GM19238 (cell line): ENCODE measurements at regions not wholly inside any gene's neighbourhood (a gene's known extent, or its start where the extent isn't known, plus 50 kb on each side); places are given as distances from the start of the nearest gene placed in this dataset.

Experiments
- DNase-seq: peaks from one replicate; pipeline ENCODE4 v3.0.0; 2011; ENCODE audit warnings: low spot score; ENCODE audit not compliant: insufficient read length

DNA sequence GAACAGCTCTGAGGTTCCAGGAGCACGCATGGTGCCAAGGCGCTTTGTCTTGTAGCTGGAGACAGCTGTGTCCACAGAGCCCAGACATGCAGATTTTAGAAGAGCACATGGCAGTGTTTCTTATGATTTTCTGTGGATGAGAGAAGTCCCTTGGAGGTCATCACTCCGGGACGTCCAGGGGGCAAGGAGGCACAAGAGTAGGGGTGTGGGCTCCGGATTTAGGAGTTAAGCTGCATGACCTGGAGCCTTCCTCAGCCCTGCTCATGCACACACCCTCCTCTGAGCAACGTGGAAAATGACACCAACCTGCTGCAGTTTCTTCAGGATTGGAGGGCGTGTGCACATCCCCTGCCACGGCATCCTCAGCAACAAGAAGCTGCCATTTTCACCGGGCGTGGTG is 1286.7 kb downstream of the TBC1D22A start:
- DNase-seq: no peak

GRCh38 chr22:48047722-48048500 is 1285.5 kb downstream of the TBC1D22A start:
- no peak for DNase-seq

DNA sequence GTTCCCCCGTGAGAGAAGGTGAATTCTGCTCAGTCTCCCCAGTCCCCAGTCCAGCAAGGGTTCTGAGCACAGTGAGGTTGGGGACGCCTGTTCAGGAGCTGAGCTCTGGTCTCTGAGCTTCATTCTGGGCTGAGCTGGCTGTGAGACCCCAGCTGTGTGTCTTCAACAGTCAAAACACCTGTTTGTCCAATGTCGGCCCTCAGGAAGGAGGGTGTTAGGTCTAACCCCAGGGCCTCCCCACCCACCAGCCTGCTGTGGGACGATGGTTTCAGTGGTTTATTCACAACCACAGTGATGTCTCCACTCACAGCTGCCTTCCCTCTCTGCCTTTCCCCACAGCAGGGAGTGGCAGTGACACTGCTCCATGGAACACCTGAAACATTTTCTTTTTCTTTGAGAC is 1282.9 kb downstream of the TBC1D22A start:
- peak; percentile 68 for DNase-seq

GRCh38 chr22:48044487-48045060 is 1282.1 kb downstream of the TBC1D22A start:
- no peak for DNase-seq

GRCh38 chr22:48043581-48043980 is 1281.1 kb downstream of the TBC1D22A start:
- DNase-seq: no peak

- DNase-seq: no peak
These were observed 1280.4 kb downstream of the TBC1D22A start for GRCh38 chr22:48042621-48043395.

DNA sequence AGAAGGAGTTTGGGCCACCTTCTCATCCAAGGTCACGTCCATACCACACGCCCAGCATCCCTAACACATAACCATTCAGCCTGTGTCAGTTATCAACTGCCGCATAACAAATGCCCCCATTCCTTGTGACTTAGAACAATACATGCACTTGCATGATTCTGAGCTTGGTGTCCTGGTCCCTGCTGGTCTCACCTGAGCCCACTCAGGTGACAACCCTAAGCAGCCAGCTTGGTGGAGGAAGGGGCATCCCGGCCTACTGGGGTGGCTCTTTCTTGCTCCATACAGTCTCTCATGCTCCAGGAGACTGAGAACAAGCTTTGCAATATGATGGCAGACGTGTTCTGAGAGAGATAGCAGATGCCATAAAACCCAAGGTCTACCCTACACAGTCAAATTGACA is 1276.9 kb downstream of the TBC1D22A start:
- DNase-seq: no peak

- DNase-seq: no peak
These were observed 1275.2 kb downstream of the TBC1D22A start for GRCh38 chr22:48037618-48038017.

DNA sequence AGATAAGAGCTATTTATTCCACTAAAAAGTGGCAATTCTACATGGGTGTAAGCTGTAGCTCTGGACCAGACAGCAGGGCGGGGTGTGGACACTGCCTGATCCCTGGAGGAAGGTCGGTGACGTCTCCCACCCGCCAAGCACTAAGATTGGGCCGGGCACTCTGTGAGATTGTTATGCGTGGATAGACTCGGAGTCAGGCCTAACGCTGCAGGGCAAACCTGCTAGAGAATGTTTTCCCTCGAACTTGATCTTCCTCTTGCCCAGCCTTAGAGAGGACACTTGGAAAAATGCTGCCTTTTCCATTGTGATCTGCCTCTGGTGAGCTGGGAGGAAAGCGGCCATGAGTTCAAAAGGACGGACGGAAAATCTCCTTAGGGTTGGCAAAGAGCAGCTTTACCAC is 1273.4 kb downstream of the TBC1D22A start:
- no peak for DNase-seq

GRCh38 chr22:48031589-48031988 is 1269.1 kb downstream of the TBC1D22A start:
- DNase-seq: no peak

DNA sequence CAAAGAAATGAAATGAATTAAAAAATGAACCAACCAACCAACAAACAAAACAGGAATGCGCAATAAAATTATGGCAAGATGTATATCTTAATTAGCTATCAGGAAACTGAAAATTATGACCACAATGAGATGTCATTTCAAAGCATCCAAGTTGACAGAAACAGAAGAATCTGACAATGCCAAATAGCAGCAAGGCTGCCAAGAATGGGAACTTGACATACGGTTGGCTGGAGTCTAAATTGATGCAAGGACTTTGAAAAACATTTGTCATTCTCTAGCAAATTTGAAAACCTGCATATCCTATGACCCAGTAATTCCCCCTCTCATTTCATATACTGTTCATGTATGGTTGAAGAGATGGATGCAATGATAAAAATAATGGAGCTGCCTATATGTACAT is 1262.6 kb downstream of the TBC1D22A start:
- no peak for DNase-seq

DNA sequence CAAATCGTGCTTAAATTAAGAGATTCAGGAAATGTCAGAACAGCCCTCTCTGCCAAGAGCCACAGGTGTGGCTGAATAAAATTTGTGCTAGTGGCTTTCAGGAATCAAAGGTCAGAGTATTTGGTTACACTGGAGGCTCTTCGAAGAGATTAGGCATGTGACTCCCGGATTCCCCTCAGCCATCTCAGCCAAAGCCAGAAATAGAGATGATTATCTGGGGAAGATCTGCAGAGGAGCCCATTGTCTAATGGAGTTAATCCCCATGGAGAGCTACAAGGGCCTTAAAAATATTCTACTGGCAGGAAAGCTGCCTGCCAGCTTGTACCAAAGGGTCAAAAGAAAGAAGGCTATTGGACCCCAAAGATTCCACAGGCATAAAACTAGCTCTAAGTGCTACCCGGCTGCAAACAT is 1259.5 kb downstream of the TBC1D22A start:
- DNase-seq: no peak

DNA sequence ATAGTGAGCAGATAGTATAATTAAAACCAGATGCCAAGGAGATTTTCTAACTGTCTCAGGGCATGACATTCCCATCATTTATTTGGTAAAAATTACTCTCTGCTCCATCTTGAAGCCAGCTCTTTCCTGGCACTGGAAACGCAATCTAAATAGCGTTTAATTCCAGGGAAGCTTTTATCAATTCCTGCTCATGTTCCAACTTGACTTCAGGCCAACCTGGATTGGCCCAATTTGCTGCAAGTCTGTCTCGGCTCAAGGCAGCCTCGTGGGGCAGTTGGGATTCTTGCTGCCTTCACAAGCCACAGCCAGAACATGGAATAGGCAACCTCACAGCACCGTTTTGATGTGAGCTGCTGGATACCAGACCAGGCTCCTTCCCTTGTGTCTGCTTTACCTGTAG is 1255.9 kb downstream of the TBC1D22A start:
- DNase-seq: no peak

- DNase-seq: no peak
These were observed 1253.3 kb downstream of the TBC1D22A start for GRCh38 chr22:48015701-48016100.

DNA sequence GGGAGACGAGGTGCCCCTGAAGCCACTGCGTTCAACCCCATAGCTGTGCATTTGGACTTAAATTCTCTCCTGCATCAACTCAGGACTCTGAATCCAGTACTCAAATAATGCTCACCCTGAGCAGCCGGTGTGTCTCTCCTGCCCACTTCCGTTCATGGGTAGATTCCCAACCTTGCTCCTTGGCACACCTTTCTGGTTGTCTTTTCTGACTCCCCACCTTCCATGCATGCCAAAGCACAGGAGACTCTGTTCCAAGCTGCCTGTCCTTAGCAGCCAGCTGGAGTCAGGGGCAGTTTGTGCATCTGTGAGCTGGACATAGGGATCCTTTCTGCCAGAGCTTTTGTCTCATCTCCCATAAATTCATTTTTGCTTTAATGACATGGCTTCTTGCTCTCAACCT is 1242.5 kb downstream of the TBC1D22A start:
- no peak for DNase-seq

- DNase-seq: no peak
These were observed 1241.6 kb downstream of the TBC1D22A start for GRCh38 chr22:48004038-48004437.

DNA sequence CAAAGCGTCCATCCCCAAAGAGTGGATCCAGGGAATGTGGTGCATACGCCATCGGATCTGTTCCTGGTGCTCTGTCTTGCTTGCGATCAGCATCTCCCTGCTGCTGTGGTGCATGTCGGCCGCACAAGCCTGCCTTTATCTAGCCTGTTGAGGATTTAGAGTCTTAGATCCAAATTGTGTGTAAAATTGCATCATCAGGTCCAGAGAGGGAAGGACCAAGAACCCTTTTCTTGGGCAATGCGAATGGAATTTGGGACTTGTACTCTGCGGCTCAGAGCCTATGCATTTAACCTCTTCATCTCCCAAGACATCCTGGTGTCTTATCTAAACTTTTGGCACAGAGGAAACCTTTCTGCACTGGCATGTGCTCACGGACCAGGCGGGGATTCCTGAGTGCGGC is 1238.7 kb downstream of the TBC1D22A start:
- no peak for DNase-seq

DNA sequence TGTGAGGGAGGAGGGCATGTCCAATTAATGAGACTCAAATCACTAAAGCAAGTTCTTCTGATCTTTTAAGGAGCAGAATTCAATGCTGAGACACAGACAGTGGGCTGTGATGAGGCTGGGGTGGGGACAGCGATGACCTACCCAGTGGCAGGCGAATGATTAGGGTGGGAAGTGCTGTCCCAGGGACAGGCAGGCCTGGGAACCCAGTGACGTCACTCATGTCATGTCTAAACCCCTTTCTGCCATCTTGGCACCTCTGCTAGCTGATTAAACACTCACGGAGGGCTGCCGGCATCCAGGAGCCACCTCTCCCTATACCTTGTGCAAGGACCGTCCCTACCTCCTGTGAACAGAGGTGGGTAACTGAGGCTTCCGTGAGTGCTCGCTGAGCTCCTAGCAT is 1235.2 kb downstream of the TBC1D22A start:
- no peak for DNase-seq

DNA sequence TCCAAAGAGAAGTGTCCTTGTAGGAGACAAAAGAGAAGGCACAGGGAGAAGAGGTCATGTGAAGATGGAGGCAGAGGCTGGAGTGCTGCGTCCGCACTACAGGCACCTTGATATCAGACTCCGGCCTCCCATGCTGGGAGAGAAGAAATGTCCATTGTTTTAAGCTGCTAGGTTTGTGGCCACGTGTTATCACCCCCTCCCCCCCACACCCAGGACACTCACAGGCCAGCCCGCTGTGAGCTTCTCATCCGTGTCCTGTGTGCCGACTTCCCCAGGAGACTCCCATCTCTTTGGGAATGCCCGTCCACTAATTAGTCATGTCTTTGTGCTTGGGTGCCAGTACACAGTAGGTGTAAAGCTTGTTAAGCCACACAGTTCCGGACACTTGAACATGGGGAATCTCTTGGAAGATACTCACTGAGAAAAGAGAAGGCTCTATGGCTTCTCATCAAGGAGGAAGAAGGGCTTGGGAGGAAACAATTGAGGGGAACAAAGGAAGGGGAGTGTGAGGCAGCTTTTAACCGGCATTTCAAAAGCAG is 1234.7 kb downstream of the TBC1D22A start:
- DNase-seq: no peak

DNA sequence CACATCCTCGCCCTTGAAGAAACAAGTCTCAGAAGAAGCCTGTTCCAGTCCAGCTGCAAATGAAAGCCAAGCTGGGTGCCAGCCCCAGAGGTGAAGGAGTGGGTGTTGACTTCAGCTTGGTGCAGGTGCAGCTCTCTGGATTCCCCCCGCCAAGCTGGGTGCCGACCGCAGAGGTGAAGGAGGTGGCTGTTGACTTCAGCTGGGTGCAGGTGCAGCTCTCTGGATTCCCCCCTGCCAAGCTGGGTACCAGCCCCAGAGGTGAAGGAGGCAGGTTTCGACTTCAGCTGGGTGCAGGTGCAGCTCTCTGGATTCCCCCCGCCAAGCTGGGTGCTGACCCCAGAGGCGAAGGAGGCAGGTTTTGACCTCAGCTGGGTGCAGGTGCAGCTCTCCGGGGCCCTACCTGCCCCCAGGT is 1234.0 kb downstream of the TBC1D22A start:
- no peak for DNase-seq

DNA sequence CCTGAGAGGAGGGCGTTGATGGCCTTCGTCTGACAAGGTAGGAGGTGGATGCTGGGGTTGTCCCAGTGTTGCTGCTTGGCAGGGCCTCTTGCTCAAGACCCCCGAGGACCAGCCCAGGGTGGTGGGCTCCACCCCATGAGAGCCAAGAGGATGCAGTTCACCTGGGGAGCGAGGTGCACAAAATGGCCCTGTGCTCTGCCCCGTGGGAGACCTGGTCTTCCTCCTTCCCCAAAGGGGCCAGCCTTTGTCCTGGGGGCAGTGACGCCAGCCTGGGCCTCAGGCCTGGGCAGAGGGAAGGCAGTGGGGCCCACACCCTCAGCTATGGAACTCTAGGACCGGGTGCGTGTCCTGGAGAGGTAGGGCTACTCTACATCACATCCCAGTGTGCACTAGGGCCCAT is 1233.3 kb downstream of the TBC1D22A start:
- no peak for DNase-seq

- DNase-seq: no peak
These were observed 1232.8 kb downstream of the TBC1D22A start for GRCh38 chr22:47995264-47995627.
